ENCODE measurements at regions not wholly inside any gene's neighbourhood (a gene's known extent, or its start where the extent isn't known, plus 50 kb on each side); places are given as distances from the start of the nearest gene placed in this dataset.

DNA sequence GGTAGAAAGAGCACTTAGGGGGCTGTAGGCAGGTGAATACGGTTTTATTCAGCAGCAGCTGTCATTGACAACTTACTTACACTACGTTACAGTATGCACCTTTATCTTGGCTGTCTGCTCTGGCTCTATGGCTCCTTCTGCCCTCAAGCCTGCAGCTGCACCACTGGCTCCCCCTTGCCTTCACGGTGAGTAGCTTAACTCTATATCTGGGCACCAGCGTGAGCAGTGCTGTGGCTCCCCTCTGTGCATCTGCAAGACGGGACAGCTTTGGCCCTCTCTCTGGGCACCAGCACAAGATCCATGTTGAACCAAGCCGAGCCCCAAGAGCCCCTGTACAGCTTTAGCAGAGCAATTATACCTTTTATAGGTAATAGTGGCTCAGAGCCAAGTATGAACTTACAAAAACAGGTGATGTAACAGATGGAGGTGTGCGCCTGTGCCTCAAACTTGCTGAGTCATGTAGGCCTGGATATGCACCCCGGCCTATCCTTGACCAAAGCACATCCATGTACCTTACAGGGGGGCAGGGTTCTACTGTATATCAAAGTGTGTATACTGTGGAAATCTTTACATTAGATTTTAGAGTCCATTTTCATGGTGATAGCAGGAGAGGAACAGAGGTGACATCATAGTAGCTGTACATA is 96.9 kb upstream of the CTSC start:
- Histone ChIP-seq H3K27ac (no peak overlapping the region), H3K4me3 (no peak overlapping the region), H3K9me3 (no peaks in the 10 kb centered on the region), H3K36me3 (ENCODE audit: low read depth, missing control alignments) (no peaks in the 10 kb centered on the region), H3K27me3 (no peaks in the 10 kb centered on the region), H3K4me1 (no peaks in the 10 kb centered on the region)
- TF ChIP-seq, protein P1, sequence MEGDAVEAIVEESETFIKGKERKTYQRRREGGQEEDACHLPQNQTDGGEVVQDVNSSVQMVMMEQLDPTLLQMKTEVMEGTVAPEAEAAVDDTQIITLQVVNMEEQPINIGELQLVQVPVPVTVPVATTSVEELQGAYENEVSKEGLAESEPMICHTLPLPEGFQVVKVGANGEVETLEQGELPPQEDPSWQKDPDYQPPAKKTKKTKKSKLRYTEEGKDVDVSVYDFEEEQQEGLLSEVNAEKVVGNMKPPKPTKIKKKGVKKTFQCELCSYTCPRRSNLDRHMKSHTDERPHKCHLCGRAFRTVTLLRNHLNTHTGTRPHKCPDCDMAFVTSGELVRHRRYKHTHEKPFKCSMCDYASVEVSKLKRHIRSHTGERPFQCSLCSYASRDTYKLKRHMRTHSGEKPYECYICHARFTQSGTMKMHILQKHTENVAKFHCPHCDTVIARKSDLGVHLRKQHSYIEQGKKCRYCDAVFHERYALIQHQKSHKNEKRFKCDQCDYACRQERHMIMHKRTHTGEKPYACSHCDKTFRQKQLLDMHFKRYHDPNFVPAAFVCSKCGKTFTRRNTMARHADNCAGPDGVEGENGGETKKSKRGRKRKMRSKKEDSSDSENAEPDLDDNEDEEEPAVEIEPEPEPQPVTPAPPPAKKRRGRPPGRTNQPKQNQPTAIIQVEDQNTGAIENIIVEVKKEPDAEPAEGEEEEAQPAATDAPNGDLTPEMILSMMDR (IDR thresholded peaks at IDR 0.05): no peak
- TF ChIP-seq POLR2A (IDR thresholded peaks at IDR 0.05): no peak
- 76 to 91% methylated on average over 5 to 8 of the region's 8 CpGs for WGBS, 2 donors
- intact Hi-C loops (cut with DNase I; ENCODE audit: low total_unique reads): no loop called here
- DNase-seq: no peak

DNA sequence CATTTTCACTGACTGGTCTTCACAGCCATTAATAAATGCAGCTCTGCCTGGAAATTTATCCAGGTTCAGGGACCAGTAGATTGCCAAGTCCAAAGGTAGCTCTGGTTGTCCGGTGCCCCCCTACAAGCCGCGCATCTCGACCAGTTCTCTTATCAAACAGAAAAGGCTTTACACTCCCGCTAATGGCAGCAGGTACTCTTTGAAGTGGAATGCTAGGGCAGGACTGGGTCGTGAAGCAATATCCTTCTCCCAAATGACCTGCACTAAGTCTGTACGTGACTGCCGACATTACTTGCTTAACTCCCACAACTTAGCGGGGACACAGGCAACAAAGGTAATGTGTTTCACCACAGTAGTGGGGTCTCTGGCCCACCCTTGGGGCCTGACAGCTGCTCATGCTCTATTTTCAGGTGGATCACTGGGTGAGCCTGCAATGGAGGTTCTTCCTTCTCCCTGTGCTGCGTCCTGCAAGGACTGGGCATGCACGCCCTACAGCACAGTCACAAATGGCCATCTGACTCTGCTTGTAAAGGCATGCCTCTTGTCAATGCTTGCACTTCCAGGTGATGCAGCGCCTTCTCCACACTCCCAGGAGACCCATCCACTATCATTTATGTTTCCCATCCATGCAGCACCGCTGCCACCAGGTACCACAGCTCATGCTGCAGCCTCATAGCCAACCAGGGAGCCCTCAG is 96.1 kb upstream of the CTSC start:
- no peaks in the 10 kb centered on the region for H3K9me3 ChIP-seq
- H3K27me3 ChIP-seq: no peaks in the 10 kb centered on the region
- intact Hi-C loops (cut with DNase I; ENCODE audit: low total_unique reads): no loop called here
- H3K4me1 ChIP-seq: no peaks in the 10 kb centered on the region
- no peak overlapping the region for H3K27ac ChIP-seq
- H3K4me3 ChIP-seq: no peak overlapping the region
- no peak for DNase-seq
- H3K36me3 ChIP-seq (ENCODE audit: low read depth, missing control alignments): no peaks in the 10 kb centered on the region
- no peak for TF ChIP-seq POLR2A (IDR thresholded peaks at IDR 0.05)
- TF ChIP-seq, protein P1 (IDR thresholded peaks at IDR 0.05): no peak
- 90 to 96% methylated on average over 4 to 13 of the region's 13 CpGs for WGBS, 2 donors

DNA sequence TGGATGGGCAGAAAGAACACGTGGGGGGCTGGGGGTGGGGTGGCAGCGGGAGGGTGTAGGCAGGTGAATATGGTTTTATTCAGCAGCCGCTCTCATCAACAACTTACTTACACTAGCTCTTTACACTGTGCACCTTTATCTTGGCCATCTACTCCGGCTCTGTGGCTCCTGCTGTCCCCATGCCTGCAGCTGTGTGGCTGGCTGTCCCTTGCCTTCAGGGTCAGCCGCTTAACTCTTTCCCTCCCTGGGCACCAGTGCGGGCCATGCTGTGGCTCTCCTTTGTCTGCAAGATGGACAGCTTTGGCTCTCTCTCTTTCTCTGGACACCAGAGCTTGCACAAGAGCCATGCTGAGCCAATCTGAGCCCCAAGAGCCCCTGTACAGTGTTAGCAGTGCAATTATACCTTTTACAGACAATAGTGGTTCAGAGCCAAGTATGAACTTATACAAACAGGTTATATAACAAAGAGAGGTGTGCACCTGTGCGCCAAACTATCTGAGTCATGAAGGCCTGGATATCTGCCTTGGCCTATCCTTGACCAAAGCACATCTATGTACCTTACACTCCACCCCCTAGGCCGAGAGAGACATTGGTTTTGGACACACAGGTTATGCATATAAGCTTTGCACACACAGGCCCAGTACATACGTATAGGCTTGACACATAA is 94.3 kb upstream of the CTSC start:
- Histone ChIP-seq H3K27me3 (no peaks in the 10 kb centered on the region), H3K36me3 (ENCODE audit: low read depth, missing control alignments) (no peaks in the 10 kb centered on the region), H3K4me3 (no peak overlapping the region), H3K9me3 (no peaks in the 10 kb centered on the region), H3K4me1 (no peaks in the 10 kb centered on the region), H3K27ac (no peak overlapping the region)
- intact Hi-C loops (cut with DNase I; ENCODE audit: low total_unique reads): no loop called here
- WGBS, 2 donors: 79 to 83% methylated on average over 9 of the region's 9 CpGs
- DNase-seq: no peak
- TF ChIP-seq POLR2A (IDR thresholded peaks at IDR 0.05): no peak
- TF ChIP-seq, protein P1 (IDR thresholded peaks at IDR 0.05): no peak

DNA sequence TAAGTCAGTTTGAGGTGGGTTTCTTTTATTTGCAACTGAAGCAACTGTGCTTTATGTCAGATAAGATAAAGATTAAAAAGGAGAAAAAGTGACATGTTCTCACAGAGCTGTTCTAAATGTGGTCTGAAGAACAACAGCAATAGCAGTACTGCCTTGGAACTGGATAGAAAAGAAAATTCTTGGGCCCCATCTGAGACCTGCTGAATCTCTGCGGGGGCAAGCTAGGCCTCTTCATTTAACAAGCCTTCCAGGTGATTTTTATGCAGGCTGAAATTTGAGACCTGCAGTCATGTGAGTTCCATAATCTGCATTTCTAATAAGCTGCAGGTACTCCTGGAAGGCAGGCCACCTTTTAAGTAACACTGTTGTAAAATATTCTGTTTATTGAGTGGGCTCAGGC is 91.4 kb upstream of the CTSC start:
- Histone ChIP-seq H3K36me3 (ENCODE audit: low read depth, missing control alignments) (no peaks in the 10 kb centered on the region), H3K27me3 (no peaks in the 10 kb centered on the region), H3K9me3 (no peaks in the 10 kb centered on the region), H3K27ac (no peak overlapping the region), H3K4me3 (no peak overlapping the region), H3K4me1 (no peaks in the 10 kb centered on the region)
- WGBS, 2 donors: 60 to 74% methylated on average over 1 of the region's 1 CpG
- TF ChIP-seq, protein P1 (IDR thresholded peaks at IDR 0.05): no peak
- no peak for TF ChIP-seq POLR2A (IDR thresholded peaks at IDR 0.05)
- intact Hi-C loops (cut with DNase I; ENCODE audit: low total_unique reads): no loop called here
- DNase-seq: no peak

Data from testis (tissue), 2 donors.